HepG2 (cell line): ENCODE measurements at regions not wholly inside any gene's neighbourhood (a gene's known extent, or its start where the extent isn't known, plus 50 kb on each side); places are given as distances from the start of the nearest gene placed in this dataset.

Source experiments
- ADNP ChIP-seq: sonication (generic); formaldehyde crosslinking; IDR thresholded peaks from 2 replicates; pipeline ENCODE4 v1.4.0; 2020; ENCODE audit warnings: missing genetic modification reagents
- ARHGAP35 ChIP-seq: sonication (generic); formaldehyde crosslinking; IDR thresholded peaks from 2 replicates; pipeline ENCODE4 v1.9.0; 2022; ENCODE audit warnings: mild to moderate bottlenecking, inconsistent platforms, moderate library complexity, missing genetic modification reagents, borderline replicate concordance
- ATF7-NPFF ChIP-seq: sonication (generic); formaldehyde crosslinking; IDR thresholded peaks from 2 replicates; pipeline ENCODE4 v1.8.1; 2023; ENCODE audit warnings: mild to moderate bottlenecking, low read depth, missing genetic modification reagents, moderate library complexity
- ETV5 ChIP-seq: IDR thresholded peaks from 2 replicates; pipeline ENCODE4 v1.6.1; 2018; ENCODE audit warnings: missing biosample characterization, missing genetic modification reagents, inconsistent platforms, borderline replicate concordance
- GPN1 ChIP-seq: sonication (generic); formaldehyde crosslinking; IDR thresholded peaks from 2 replicates; pipeline ENCODE4 v1.5.1; 2020; ENCODE audit warnings: missing genetic modification reagents, borderline replicate concordance
- HMG20A ChIP-seq: IDR thresholded peaks from 2 replicates; pipeline ENCODE4 v1.6.1; 2016; ENCODE audit warnings: borderline replicate concordance
- NFE2L2 ChIP-seq: fragments of 150-350 bp; IDR thresholded peaks from 2 replicates; pipeline ENCODE4 v1.6.1; 2014; ENCODE audit warnings: low read length
- RARA ChIP-seq: IDR thresholded peaks from 2 replicates; pipeline ENCODE4 v1.6.1; 2016; ENCODE audit warnings: missing genetic modification reagents, missing compliant biosample characterization
- REPIN1 ChIP-seq: sonication (generic); formaldehyde crosslinking; IDR thresholded peaks from 2 replicates; pipeline ENCODE4 v1.8.0; 2022; ENCODE audit warnings: missing genetic modification reagents, low read depth, mild to moderate bottlenecking, borderline replicate concordance
- SIX4 ChIP-seq: sonication (generic); formaldehyde crosslinking; IDR thresholded peaks from 2 replicates; pipeline ENCODE4 v1.4.0; 2020; ENCODE audit warnings: missing genetic modification reagents
- U2AF2 ChIP-seq: fragments of 200-400 bp; formaldehyde crosslinking; IDR thresholded peaks from 2 replicates; pipeline ENCODE4 v1.6.1; 2017; ENCODE audit warnings: low read depth, mild to moderate bottlenecking, low read length
- ZNF615 ChIP-seq: sonication (generic); formaldehyde crosslinking; IDR thresholded peaks from 2 replicates; pipeline ENCODE4 v1.5.0; 2020; ENCODE audit warnings: mild to moderate bottlenecking, missing genetic modification reagents, borderline replicate concordance
- TF ChIP-seq, protein P1 (sequence below): sonication (generic); formaldehyde crosslinking; IDR thresholded peaks from 2 replicates; pipeline ENCODE4 v1.5.0; 2020; ENCODE audit warnings: missing genetic modification reagents
- TF ChIP-seq, protein P2 (sequence below): sonication (generic); formaldehyde crosslinking; IDR thresholded peaks from 2 replicates; pipeline ENCODE4 v1.4.0; 2020; ENCODE audit warnings: missing genetic modification reagents, borderline replicate concordance
- TF ChIP-seq, protein P3 (sequence below): sonication (generic); formaldehyde crosslinking; conservative IDR thresholded peaks from 2 replicates; pipeline ENCODE4 v1.8.0; 2022; ENCODE audit warnings: missing genetic modification reagents
- TF ChIP-seq, protein P4 (sequence below): sonication (generic); formaldehyde crosslinking; IDR thresholded peaks from 2 replicates; pipeline ENCODE4 v1.8.1; 2023; ENCODE audit warnings: mild to moderate bottlenecking, missing genetic modification reagents
- TF ChIP-seq, protein P5 (sequence below): sonication (generic); formaldehyde crosslinking; IDR thresholded peaks from 2 replicates; pipeline ENCODE4 v1.5.0; 2020; ENCODE audit warnings: mild to moderate bottlenecking, missing genetic modification reagents
- TF ChIP-seq, protein P6 (sequence below): sonication (generic); formaldehyde crosslinking; IDR thresholded peaks from 2 replicates; pipeline ENCODE4 v1.5.0; 2020; ENCODE audit warnings: missing genetic modification reagents, mild to moderate bottlenecking, borderline replicate concordance

DNA sequence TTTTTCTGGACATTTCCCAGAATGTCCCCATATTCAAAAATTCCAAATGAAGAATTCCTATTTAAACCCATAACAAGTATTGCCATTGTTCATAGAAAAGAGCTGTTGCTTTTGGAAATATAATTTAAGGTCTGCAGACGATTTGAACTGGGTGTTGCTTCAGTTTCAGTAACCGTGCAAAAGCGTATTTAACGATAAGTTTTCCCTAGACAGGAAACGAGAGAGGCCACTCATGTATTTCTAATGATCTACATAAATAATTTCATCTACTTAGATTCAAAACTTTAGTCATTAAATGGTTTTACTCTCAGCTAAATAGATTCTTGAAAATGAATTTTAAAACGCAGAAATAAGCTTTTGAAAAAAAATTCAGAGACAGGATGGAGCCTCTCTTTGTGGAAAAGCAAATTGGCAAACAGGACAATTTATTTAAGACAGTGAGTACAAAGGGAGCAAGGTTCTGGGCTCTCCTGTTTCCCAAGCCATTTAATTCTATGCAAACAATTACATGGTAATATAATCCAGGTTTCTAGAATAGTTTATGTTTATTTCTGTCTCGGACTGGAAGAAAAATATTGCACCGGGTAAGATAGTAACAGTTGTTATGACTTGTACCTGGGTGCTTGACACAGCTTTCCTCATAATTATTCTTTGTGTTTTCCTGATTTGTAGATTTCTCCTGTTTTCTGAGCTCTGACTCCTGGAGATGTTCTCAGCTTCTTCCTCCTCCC, 263.0 kb downstream of the BAMBI start (continued):
- TF ChIP-seq ATF7-NPFF (CRISPR knock-in tag) (no peak), ADNP (no peak), ETV5 (CRISPR knock-in tag) (no peak), U2AF2 (no peak), ARHGAP35 (CRISPR knock-in tag) (no peak), GPN1 (CRISPR knock-in tag) (no peak), NFE2L2 (no peak), REPIN1 (CRISPR knock-in tag) (no peak), HMG20A (CRISPR knock-in tag) (no peak; the same call in 1 of the 2 replicates), RARA (CRISPR knock-in tag) (peak; percentile 30; the same call in 1 of the 2 replicates), SIX4 (0 out of 2 replicates have a peak, but pooled peaks have one; percentile 44), ZNF615 (CRISPR knock-in tag) (no peak)
- TF ChIP-seq, protein P1, sequence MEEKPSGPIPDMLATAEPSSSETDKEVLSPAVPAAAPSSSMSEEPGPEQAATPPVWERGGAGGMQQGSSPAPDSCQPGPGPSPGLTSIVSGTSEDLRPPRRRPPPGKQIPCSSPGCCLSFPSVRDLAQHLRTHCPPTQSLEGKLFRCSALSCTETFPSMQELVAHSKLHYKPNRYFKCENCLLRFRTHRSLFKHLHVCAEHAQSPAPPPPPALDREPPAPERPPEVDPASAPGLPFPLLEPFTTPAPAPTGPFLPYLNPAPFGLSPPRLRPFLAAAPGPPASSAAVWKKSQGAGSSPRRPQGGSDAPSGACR = no peak
- TF ChIP-seq, protein P2, sequence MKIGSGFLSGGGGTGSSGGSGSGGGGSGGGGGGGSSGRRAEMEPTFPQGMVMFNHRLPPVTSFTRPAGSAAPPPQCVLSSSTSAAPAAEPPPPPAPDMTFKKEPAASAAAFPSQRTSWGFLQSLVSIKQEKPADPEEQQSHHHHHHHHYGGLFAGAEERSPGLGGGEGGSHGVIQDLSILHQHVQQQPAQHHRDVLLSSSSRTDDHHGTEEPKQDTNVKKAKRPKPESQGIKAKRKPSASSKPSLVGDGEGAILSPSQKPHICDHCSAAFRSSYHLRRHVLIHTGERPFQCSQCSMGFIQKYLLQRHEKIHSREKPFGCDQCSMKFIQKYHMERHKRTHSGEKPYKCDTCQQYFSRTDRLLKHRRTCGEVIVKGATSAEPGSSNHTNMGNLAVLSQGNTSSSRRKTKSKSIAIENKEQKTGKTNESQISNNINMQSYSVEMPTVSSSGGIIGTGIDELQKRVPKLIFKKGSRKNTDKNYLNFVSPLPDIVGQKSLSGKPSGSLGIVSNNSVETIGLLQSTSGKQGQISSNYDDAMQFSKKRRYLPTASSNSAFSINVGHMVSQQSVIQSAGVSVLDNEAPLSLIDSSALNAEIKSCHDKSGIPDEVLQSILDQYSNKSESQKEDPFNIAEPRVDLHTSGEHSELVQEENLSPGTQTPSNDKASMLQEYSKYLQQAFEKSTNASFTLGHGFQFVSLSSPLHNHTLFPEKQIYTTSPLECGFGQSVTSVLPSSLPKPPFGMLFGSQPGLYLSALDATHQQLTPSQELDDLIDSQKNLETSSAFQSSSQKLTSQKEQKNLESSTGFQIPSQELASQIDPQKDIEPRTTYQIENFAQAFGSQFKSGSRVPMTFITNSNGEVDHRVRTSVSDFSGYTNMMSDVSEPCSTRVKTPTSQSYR (CRISPR knock-in tag) = no peak
- TF ChIP-seq, protein P3, sequence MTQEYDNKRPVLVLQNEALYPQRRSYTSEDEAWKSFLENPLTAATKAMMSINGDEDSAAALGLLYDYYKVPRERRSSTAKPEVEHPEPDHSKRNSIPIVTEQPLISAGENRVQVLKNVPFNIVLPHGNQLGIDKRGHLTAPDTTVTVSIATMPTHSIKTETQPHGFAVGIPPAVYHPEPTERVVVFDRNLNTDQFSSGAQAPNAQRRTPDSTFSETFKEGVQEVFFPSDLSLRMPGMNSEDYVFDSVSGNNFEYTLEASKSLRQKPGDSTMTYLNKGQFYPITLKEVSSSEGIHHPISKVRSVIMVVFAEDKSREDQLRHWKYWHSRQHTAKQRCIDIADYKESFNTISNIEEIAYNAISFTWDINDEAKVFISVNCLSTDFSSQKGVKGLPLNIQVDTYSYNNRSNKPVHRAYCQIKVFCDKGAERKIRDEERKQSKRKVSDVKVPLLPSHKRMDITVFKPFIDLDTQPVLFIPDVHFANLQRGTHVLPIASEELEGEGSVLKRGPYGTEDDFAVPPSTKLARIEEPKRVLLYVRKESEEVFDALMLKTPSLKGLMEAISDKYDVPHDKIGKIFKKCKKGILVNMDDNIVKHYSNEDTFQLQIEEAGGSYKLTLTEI (CRISPR knock-in tag) = no peak
- TF ChIP-seq, protein P4, sequence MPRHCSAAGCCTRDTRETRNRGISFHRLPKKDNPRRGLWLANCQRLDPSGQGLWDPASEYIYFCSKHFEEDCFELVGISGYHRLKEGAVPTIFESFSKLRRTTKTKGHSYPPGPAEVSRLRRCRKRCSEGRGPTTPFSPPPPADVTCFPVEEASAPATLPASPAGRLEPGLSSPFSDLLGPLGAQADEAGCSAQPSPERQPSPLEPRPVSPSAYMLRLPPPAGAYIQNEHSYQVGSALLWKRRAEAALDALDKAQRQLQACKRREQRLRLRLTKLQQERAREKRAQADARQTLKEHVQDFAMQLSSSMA (CRISPR knock-in tag) = no peak
- TF ChIP-seq, protein P5, sequence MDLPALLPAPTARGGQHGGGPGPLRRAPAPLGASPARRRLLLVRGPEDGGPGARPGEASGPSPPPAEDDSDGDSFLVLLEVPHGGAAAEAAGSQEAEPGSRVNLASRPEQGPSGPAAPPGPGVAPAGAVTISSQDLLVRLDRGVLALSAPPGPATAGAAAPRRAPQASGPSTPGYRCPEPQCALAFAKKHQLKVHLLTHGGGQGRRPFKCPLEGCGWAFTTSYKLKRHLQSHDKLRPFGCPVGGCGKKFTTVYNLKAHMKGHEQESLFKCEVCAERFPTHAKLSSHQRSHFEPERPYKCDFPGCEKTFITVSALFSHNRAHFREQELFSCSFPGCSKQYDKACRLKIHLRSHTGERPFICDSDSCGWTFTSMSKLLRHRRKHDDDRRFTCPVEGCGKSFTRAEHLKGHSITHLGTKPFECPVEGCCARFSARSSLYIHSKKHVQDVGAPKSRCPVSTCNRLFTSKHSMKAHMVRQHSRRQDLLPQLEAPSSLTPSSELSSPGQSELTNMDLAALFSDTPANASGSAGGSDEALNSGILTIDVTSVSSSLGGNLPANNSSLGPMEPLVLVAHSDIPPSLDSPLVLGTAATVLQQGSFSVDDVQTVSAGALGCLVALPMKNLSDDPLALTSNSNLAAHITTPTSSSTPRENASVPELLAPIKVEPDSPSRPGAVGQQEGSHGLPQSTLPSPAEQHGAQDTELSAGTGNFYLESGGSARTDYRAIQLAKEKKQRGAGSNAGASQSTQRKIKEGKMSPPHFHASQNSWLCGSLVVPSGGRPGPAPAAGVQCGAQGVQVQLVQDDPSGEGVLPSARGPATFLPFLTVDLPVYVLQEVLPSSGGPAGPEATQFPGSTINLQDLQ (CRISPR knock-in tag) = no peak
- TF ChIP-seq, protein P6, sequence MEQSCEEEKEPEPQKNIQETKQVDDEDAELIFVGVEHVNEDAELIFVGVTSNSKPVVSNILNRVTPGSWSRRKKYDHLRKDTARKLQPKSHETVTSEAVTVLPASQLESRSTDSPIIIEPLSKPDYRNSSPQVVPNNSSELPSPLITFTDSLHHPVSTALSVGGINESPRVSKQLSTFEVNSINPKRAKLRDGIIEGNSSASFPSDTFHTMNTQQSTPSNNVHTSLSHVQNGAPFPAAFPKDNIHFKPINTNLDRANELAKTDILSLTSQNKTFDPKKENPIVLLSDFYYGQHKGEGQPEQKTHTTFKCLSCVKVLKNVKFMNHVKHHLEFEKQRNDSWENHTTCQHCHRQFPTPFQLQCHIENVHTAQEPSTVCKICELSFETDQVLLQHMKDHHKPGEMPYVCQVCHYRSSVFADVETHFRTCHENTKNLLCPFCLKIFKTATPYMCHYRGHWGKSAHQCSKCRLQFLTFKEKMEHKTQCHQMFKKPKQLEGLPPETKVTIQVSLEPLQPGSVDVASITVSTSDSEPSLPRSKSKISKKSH = no peak
